DND-41 (cell line): ENCODE measurements at regions not wholly inside any gene's neighbourhood (a gene's known extent, or its start where the extent isn't known, plus 50 kb on each side); places are given as distances from the start of the nearest gene placed in this dataset.

Source experiments
- ATAC-seq: fragments of 200-7000 bp; cut with Tn5 transposase; 3 replicates; pipeline ENCODE4 v1.9.1; 2021; ENCODE audit warnings: low read depth; ENCODE audit not compliant: insufficient read depth
- DNase-seq: peaks from one replicate; pipeline ENCODE4 v3.0.0-alpha.2; 2020
- H2AFZ ChIP-seq: 2 replicates; pipeline ENCODE4 v1.6.0; 2012; ENCODE audit warnings: low read depth, low read length
- H3K27ac ChIP-seq: 2 replicates; pipeline ENCODE4 v1.5.1; 2012; ENCODE audit warnings: low read length, inconsistent platforms
- H3K27me3 ChIP-seq: fragments of 200-600 bp; sonication (generic); 2 replicates; pipeline ENCODE4 v1.6.0; 2012; ENCODE audit warnings: low read length, mild to moderate bottlenecking, inconsistent platforms; ENCODE audit not compliant: insufficient read depth, poor library complexity
- H3K36me3 ChIP-seq: 2 replicates; pipeline ENCODE4 v1.5.1; 2012; ENCODE audit warnings: low read length, inconsistent platforms; ENCODE audit not compliant: insufficient read depth
- H3K4me1 ChIP-seq: 2 replicates; pipeline ENCODE4 v1.5.1; 2012; ENCODE audit warnings: mild to moderate bottlenecking, low read length; ENCODE audit not compliant: insufficient read depth
- H3K4me2 ChIP-seq: 2 replicates; pipeline ENCODE4 v1.6.0; 2012; ENCODE audit warnings: mild to moderate bottlenecking, moderate library complexity, low read length, inconsistent platforms; ENCODE audit not compliant: insufficient read depth
- H3K4me3 ChIP-seq, 2 experiments: fragments of 200-600 bp in 1 of 2; shearing (Covaris generic) in 1 of 2; 2 replicates each; pipeline ENCODE4 v1.5.1; 2012 to 2016; ENCODE audit warnings: inconsistent platforms in 2 of 2, low read length in 2 of 2, mild to moderate bottlenecking in 2 of 2, low read depth in 1 of 2, moderate library complexity in 1 of 2
- H3K79me2 ChIP-seq: 2 replicates; pipeline ENCODE4 v1.6.0; 2012; ENCODE audit warnings: low read length, inconsistent platforms; ENCODE audit not compliant: insufficient read depth
- H3K9ac ChIP-seq: 2 replicates; pipeline ENCODE4 v1.6.0; 2012; ENCODE audit warnings: low read depth, mild to moderate bottlenecking, inconsistent platforms, low read length, moderate library complexity
- H3K9me3 ChIP-seq: 2 replicates; pipeline ENCODE4 v1.5.1; 2012; ENCODE audit warnings: low read length, moderate library complexity, mild to moderate bottlenecking, inconsistent platforms; ENCODE audit not compliant: insufficient read depth, severe bottlenecking
- H4K20me1 ChIP-seq: 2 replicates; pipeline ENCODE4 v1.6.0; 2012; ENCODE audit warnings: low read length; ENCODE audit not compliant: insufficient read depth
- CTCF ChIP-seq: IDR thresholded peaks from 2 replicates; pipeline ENCODE4 v1.5.1; 2012; ENCODE audit warnings: borderline replicate concordance, low read length, moderate library complexity, mild to moderate bottlenecking; ENCODE audit not compliant: poor library complexity, severe bottlenecking; ENCODE audit errors: extremely low read depth
- EZH2 ChIP-seq: IDR thresholded peaks from 3 replicates; pipeline ENCODE4 v1.6.1; 2012; ENCODE audit warnings: borderline replicate concordance, low read depth, mild to moderate bottlenecking, moderate library complexity, low read length, inconsistent platforms; ENCODE audit not compliant: severe bottlenecking

- no peak overlapping the region for H2AFZ ChIP-seq
- no peak for TF ChIP-seq CTCF
These were observed 88.1 kb downstream of the POSTN start for GRCh38 chr13:37510441-37510840.

GRCh38 chr13:37505531-37505930 lies 93.0 kb downstream of the POSTN start:
- Histone ChIP-seq H3K4me3 (no peak overlapping the region), H3K36me3 (no peaks in the 10 kb centered on the region), H2AFZ (no peak overlapping the region), H3K27me3 (no peaks in the 10 kb centered on the region), H3K9me3 (no peaks in the 10 kb centered on the region), H3K79me2 (no peaks in the 10 kb centered on the region), H3K27ac (no peak overlapping the region), H3K4me1 (no peaks in the 10 kb centered on the region), H4K20me1 (no peaks in the 10 kb centered on the region), H3K4me2 (no peak overlapping the region), H3K9ac (no peak overlapping the region)
- ATAC-seq (no peak), DNase-seq (no peak)
- no peak for TF ChIP-seq EZH2
- no peak for TF ChIP-seq CTCF

More at GRCh38 chr13:37510441-37510840, 88.1 kb downstream of the POSTN start:
- Histone ChIP-seq H3K4me1 (no peaks in the 10 kb centered on the region), H3K9ac (no peak overlapping the region), H3K9me3 (no peaks in the 10 kb centered on the region), H3K36me3 (no peaks in the 10 kb centered on the region), H3K4me3 (no peak overlapping the region), H3K27me3 (no peaks in the 10 kb centered on the region), H4K20me1 (no peaks in the 10 kb centered on the region), H3K4me2 (no peak overlapping the region), H3K79me2 (no peaks in the 10 kb centered on the region), H3K27ac (no peak overlapping the region)
- no peak for DNase-seq
- no peak for ATAC-seq

DNA sequence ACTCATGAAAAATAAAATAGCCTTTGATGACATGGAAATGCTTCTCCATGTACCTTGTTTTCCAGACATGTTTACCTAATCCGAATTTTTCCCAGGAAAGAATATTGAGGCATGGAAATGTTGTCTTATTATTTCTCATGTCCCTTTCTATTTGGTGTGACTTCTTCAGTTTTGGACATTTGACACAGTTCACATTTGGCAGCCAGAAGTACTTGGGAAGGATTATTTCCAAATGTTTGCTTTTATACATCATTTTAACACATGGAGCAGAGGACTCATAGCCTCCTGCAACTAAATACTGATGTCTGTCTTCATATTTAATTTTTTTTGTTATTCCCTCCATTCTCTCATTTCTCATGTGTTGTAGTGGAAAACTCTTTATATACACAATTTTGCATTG lies 94.3 kb downstream of the POSTN start:
- Histone ChIP-seq H3K9me3 (no peaks in the 10 kb centered on the region), H3K4me3 (no peak overlapping the region), H3K9ac (no peak overlapping the region)

More for the DNA sequence above, 94.3 kb downstream of the POSTN start:
- ATAC-seq (no peak), DNase-seq (no peak)
- Histone ChIP-seq H3K4me2 (no peak overlapping the region), H4K20me1 (no peaks in the 10 kb centered on the region), H3K36me3 (no peaks in the 10 kb centered on the region), H2AFZ (no peak overlapping the region), H3K79me2 (no peaks in the 10 kb centered on the region), H3K27me3 (no peaks in the 10 kb centered on the region), H3K4me1 (no peaks in the 10 kb centered on the region), H3K27ac (no peak overlapping the region)
- TF ChIP-seq CTCF, result no peak
- TF ChIP-seq EZH2, result no peak
